ENCODE measurements at regions not wholly inside any gene's neighbourhood (a gene's known extent, or its start where the extent isn't known, plus 50 kb on each side); places are given as distances from the start of the nearest gene placed in this dataset.
"Not testable (repeated sequence)": the region's sequence is repeated elsewhere in the genome, so short reads cannot be mapped to it uniquely, and the experiment has no call there.

GRCh38 chr4:119437515-119437914 is 115.6 kb upstream of the FABP2 start:
- not testable (repeated sequence) for H3K4me3 ChIP-seq (ENCODE audit: low read length); DNase-seq (ENCODE audit: low read depth, low spot score)

- not testable (repeated sequence) for H3K4me3 ChIP-seq (ENCODE audit: low read length); DNase-seq (ENCODE audit: low read depth, low spot score)
Measured at GRCh38 chr4:119408561-119409224, 86.8 kb upstream of the FABP2 start.

GRCh38 chr4:119406721-119407460 is 85.0 kb upstream of the FABP2 start:
- not testable (repeated sequence) for DNase-seq (ENCODE audit: low read depth, low spot score); H3K4me3 ChIP-seq (ENCODE audit: low read length)

- H3K4me3 ChIP-seq (ENCODE audit: low read length); DNase-seq (ENCODE audit: low read depth, low spot score): not testable (repeated sequence)
Measured at GRCh38 chr4:119406041-119406440, 84.1 kb upstream of the FABP2 start.

- not testable (repeated sequence) for DNase-seq (ENCODE audit: low read depth, low spot score)
Measured at GRCh38 chr4:119402322-119403308, 80.7 kb upstream of the FABP2 start.

GRCh38 chr4:119395701-119396100 is 73.8 kb upstream of the FABP2 start:
- not testable (repeated sequence) for DNase-seq (ENCODE audit: low read depth, low spot score); H3K4me3 ChIP-seq (ENCODE audit: low read length)

More at GRCh38 chr4:119402322-119403308, 80.7 kb upstream of the FABP2 start:
- H3K4me3 ChIP-seq (ENCODE audit: low read length) = not testable (repeated sequence)

GRCh38 chr4:119394826-119395225 is 72.9 kb upstream of the FABP2 start:
- DNase-seq (ENCODE audit: low read depth, low spot score) = no peak
- H3K4me3 ChIP-seq (ENCODE audit: low read length) = no peak overlapping the region

GRCh38 chr4:119388791-119389190 is 66.9 kb upstream of the FABP2 start:
- DNase-seq (ENCODE audit: low read depth, low spot score); H3K4me3 ChIP-seq (ENCODE audit: low read length): not testable (repeated sequence)

- peak; percentile 34 for DNase-seq (ENCODE audit: low read depth, low spot score)
- not testable (repeated sequence) for H3K4me3 ChIP-seq (ENCODE audit: low read length)
Measured at GRCh38 chr4:119374616-119375015, 52.7 kb upstream of the FABP2 start.

GRCh38 chr4:119372316-119373062 is 50.6 kb upstream of the FABP2 start:
- DNase-seq (ENCODE audit: low read depth, low spot score); H3K4me3 ChIP-seq (ENCODE audit: low read length): not testable (repeated sequence)

Data from Jurkat, Clone E6-1 (cell line).